GM12865 (cell line): ENCODE measurements at regions not wholly inside any gene's neighbourhood (a gene's known extent, or its start where the extent isn't known, plus 50 kb on each side); places are given as distances from the start of the nearest gene placed in this dataset.

Experiments used
- DNase-seq: peaks from one replicate; pipeline ENCODE4 v3.0.0; 2010; ENCODE audit warnings: low read depth
- H3K4me3 ChIP-seq: 2 replicates; pipeline ENCODE4 v1.5.1; 2011; ENCODE audit warnings: mild to moderate bottlenecking, low read depth, low read length, control low read depth
- TF ChIP-seq, protein P1 (sequence below): IDR thresholded peaks from 2 replicates; pipeline ENCODE4 v1.5.1; 2011; ENCODE audit warnings: low read length, control low read depth, low read depth, inconsistent platforms; ENCODE audit not compliant: insufficient read depth; ENCODE audit errors: missing control alignments

DNA sequence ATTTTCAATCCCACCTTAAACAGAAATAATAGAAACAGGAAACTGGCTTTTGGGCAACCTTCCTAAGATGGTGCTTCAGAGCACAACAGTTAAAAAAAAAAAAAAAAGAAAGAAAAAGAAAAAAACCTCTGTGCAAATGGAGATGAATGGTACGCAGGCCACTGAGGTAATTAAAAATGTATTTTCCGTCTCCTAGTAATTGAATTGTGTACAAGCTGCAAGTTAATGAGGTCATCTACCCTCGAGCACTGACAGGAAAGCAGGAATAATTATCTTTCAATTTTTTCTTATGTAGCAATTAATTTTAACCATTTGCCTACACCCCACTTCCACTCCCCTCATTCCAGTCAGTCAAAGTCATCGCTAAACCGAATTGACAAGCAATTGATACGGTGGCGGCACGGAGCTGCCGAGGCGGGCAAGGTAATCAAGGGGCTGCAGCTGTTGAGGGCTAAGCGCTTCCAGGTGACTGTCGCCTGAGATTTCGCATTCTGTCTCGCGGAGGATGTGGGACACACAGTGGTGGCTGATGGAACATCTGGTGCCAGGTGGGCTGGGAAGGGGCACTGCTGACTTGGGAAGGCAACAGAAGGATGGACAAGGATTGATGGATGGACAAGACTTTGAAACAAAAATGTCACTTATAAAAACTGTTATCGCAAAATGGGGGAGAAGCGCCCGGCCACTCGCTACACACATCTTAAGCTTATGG lies 109.4 kb downstream of the RCN1 start:
- no peak overlapping the region for H3K4me3 ChIP-seq
- TF ChIP-seq, protein P1, sequence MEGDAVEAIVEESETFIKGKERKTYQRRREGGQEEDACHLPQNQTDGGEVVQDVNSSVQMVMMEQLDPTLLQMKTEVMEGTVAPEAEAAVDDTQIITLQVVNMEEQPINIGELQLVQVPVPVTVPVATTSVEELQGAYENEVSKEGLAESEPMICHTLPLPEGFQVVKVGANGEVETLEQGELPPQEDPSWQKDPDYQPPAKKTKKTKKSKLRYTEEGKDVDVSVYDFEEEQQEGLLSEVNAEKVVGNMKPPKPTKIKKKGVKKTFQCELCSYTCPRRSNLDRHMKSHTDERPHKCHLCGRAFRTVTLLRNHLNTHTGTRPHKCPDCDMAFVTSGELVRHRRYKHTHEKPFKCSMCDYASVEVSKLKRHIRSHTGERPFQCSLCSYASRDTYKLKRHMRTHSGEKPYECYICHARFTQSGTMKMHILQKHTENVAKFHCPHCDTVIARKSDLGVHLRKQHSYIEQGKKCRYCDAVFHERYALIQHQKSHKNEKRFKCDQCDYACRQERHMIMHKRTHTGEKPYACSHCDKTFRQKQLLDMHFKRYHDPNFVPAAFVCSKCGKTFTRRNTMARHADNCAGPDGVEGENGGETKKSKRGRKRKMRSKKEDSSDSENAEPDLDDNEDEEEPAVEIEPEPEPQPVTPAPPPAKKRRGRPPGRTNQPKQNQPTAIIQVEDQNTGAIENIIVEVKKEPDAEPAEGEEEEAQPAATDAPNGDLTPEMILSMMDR: no peak
- DNase-seq: no peak

GRCh38 chr11:32204751-32205150 lies 113.9 kb downstream of the RCN1 start:
- no peak overlapping the region for H3K4me3 ChIP-seq
- TF ChIP-seq, protein P1: no peak
- no peak for DNase-seq

DNA sequence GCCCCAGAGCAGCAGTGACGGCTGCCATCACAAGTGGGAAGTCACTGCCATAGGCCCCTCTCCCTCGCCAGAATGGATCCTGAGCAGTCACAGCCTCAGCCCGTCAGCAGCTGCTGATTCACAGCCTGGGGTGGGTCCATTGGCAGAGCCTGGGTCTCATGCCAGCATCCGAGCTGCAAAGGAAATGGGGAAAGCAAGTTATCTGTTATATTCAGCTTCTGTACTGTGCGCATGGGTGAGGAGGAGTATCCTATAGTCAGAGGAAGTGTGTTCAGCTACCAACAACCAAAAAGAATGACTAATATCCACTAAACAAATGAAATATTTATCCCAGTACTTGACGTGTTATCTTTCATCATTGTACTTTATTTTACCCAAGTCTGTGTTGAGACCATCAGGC lies 119.7 kb downstream of the RCN1 start:
- H3K4me3 ChIP-seq: no peak overlapping the region
- TF ChIP-seq, protein P1: no peak
- DNase-seq: no peak

DNA sequence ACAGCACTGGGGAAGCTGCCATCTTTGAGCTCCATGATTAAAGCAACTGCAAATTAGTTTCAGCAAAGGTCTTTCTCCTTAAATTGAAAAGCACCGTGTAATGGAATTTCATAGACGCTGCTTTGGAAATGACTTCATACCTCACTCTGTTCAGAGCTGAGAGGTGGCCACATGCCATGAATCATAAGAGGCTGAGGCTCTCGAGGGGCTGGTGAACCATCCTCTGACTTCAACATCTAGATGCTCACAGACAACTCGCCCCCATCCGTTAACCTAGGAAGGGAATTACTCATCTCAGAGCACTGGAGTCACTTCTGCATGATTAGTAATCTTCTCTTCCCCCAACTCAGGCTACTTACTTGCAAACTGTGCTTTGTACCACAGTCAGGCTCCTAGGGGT lies 122.3 kb downstream of the RCN1 start:
- H3K4me3 ChIP-seq: no peak overlapping the region
- TF ChIP-seq, protein P1: no peak
- DNase-seq: peak; percentile 21

DNA sequence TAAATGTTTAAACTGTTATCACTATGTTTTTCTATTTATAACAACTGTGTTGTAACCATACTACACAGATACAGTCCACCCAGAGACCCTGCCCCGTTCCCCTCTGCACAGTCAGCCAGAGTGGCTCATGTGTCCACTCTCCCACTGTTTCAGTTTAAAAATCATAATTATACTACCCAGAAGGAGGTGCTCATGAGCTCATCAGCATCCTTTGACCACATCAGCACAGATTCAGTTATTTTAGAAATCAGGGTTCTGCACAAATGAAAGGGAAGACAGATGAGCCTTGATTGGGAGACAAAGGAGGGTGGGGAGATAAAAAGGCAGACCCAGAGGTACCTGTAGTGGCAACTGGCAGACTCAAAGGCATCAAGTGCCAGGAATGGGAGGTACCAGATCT lies 124.3 kb downstream of the RCN1 start:
- TF ChIP-seq, protein P1: no peak
- no peak overlapping the region for H3K4me3 ChIP-seq
- no peak for DNase-seq

DNA sequence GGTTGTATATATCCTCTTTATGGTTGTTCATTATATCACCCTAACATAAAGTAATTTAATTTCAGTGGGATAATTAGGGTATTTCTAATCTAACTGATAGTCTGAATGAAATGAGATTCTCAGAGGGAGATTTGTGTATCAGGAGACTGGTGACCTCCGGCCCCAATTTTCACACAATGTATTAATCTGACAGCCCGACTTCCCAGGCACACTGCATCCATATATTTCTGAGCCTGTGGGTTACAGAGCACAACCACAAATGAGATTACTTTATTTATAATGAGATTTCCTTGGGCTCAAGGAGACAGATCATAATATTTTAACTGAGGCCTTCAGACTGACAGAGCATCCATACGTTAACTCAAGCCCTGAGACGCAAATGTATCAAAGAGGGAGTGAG lies 125.9 kb downstream of the RCN1 start:
- H3K4me3 ChIP-seq: no peak overlapping the region
- no peak for DNase-seq
- TF ChIP-seq, protein P1: no peak

GRCh38 chr11:32219320-32219719 lies 128.4 kb downstream of the RCN1 start:
- DNase-seq: no peak
- no peak overlapping the region for H3K4me3 ChIP-seq
- TF ChIP-seq, protein P1: no peak
